HG02642 (cell line): ENCODE measurements at regions not wholly inside any gene's neighbourhood (a gene's known extent, or its start where the extent isn't known, plus 50 kb on each side); places are given as distances from the start of the nearest gene placed in this dataset.

Experiments
- ATAC-seq: cut with Tn5 transposase; IDR thresholded peaks from one replicate; pipeline ENCODE4 v1.9.1; 2021; ENCODE audit warnings: mild to moderate bottlenecking; ENCODE audit not compliant: unreplicated experiment, poor library complexity

DNA sequence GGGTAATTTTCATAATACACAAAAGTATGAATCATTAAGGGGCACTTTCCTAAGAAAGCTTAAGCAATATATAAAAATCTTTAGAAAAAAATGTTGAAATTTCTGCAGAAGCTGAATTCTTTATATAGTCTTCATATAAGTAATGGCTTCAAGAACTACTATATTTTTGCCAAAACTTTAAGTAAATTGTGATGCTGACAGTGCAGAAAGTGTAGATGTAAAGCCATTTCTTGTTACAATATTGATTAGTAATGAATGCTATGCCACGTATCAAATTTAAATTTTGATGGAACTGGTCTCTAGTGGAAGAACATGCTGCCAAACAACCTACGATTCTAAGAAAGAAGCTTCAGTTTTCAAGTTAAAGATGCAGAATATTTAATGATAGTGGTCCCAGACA lies 1210.0 kb downstream of the SLITRK1 start:
- no peak for ATAC-seq

GRCh38 chr13:82664183-82664582 lies 1218.1 kb downstream of the SLITRK1 start:
- no peak for ATAC-seq

DNA sequence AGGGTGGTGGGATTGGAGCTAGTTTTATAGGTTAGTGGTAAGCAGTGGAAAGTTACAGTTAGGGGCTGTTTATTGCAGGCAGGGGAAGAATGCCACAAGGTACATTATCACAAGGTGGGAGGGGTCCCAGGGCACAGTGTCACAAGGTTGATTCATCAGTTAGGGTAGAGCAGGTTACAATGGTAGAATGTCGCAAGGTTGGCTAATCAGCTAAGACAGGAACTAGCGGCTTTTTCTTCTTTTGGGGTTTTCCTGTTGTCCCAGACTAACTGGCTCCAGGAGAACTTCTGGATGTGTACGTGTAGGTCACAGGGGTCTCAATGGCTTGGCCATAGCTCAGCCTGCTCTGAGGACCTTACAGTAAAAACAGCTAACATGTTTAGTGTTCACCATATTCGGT lies 1221.1 kb downstream of the SLITRK1 start:
- no peak for ATAC-seq

GRCh38 chr13:82658811-82659210 lies 1223.5 kb downstream of the SLITRK1 start:
- no peak for ATAC-seq

DNA sequence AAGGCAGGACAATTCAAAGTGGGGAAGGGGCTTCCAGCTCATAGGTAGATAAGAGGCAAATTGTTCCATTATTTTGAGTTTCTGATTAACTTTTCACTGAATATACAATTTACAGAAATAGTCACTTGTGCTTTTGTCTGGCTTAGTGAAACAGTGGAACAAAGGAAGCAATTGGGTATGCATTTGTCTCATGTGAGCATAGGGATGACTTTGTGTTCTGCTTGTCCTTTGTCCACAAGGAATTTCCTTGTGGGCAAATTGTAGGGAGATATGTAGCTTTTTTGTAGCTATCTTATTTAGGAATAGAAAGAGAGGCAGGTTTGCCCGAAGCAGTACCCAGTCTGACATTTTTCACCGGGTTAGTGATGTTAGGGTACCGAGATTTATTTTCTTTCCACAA lies 1224.8 kb downstream of the SLITRK1 start:
- ATAC-seq = no peak

GRCh38 chr13:82654861-82655855 lies 1227.1 kb downstream of the SLITRK1 start:
- no peak for ATAC-seq

DNA sequence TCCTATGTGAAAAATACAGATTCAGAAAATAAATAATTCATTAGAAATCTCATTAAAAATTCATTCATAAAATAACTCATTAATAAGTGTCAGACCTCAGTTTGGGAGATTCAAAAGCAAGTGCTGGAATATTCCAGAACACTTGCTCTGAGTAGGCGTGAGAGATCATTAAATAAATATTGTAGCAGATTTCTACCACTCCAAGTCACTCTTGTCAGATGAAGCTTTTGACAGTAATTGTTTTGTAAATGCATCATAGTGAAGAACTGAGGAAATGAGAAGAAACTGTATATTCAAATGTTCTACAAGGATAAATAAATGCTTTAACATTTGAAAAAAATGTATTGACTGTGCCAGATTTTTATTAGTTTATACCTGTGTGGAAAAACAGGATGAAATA lies 1228.1 kb downstream of the SLITRK1 start:
- ATAC-seq = no peak

DNA sequence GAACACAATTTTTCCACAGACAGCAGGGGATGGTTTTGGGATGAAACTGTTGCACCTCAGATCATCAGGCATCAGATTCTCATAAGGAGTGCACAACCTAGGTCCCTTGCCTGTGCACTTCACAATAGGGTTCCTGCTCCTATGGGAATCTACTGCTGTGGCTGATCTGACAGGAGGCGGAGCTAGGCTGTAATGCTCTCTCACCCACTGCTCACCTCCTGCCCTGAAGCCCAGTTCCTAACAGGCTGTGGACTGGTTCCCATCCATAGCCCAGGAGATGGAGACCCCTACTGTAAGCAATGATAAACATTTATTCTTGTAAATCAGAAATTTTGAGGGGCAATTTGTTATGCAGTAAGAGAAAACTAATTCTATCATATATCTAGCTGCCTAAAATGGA lies 1234.7 kb downstream of the SLITRK1 start:
- ATAC-seq = no peak

DNA sequence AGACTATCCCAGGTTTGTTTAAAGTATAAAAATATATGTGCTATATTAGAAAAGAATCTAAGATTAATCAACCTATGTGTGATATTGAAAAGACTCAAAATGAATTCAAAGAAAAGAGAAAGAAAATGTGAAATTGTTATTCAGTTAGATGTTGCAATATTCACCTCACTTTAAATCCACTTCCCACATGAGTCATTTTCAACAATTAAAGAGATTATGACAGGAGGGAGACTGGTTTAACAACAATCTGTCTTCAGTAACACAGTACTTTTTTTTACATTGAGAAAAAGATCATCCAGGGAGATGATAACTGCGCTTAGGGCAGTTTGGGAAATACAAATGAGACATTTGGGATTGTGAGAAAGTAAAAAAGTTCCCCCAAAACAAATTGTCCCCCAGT lies 1246.2 kb downstream of the SLITRK1 start:
- ATAC-seq = no peak

- no peak for ATAC-seq
Observed at GRCh38 chr13:82634946-82635345, 1247.3 kb downstream of the SLITRK1 start.

DNA sequence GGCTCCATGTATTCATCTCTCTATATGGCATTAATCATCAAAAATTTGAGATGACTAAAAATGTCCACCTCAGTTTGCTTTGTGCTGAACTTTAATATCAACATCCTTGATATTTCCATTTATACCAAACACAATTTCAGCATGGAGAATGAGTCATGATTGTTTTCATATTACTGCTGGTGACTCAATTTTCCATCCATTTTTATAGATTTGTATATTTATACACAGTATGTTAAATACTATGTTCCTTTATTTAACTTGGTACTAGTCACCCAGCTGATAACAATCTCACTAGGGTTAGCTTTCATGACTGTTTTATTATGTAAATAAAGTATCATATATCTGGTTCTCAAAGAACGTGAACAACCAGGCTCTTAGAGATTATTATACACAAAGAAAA lies 1255.1 kb downstream of the SLITRK1 start:
- no peak for ATAC-seq

GRCh38 chr13:82625717-82626116 lies 1256.6 kb downstream of the SLITRK1 start:
- ATAC-seq = no peak

GRCh38 chr13:82615043-82615442 lies 1267.2 kb downstream of the SLITRK1 start:
- ATAC-seq = no peak

GRCh38 chr13:82614086-82614485 lies 1268.2 kb downstream of the SLITRK1 start:
- ATAC-seq = no peak

GRCh38 chr13:82606008-82606407 lies 1276.3 kb downstream of the SLITRK1 start:
- no peak for ATAC-seq

DNA sequence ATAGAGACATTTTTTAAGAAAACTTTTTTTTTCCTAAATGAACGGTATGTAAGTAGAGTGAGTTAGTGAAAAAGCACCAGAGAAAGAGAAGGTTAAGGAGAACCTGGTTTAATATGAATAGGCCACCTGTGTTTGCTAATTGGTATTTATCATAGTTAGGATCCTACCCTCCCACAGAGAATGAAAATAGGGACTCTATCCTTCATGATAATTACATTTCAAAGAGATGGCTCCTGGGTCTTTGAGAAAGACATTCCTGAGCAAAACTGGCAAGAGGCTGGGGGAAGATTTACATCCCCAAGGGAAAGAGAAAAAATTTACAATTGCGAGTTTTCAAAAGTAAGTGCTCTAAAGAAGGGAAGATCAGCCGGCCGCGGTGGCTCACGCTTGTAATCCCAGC lies 1284.5 kb downstream of the SLITRK1 start:
- no peak for ATAC-seq

DNA sequence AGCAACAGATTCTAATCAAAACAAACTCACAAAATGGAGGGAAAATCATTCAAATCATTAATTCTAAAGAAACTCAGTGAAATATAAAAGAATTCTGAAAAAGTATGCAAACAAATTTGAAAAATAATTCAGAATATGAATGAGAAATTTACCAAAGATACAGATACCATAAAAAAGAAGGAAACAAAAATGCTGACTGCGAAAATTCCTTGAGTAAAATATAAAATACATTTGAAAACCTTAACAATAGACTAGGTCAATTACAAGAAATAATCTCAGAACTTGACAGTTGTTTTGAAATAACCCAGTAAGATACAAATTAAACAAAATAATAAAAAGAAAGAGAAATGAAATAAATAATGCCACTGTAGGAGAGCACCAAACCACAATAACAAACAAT lies 1289.0 kb downstream of the SLITRK1 start:
- no peak for ATAC-seq

DNA sequence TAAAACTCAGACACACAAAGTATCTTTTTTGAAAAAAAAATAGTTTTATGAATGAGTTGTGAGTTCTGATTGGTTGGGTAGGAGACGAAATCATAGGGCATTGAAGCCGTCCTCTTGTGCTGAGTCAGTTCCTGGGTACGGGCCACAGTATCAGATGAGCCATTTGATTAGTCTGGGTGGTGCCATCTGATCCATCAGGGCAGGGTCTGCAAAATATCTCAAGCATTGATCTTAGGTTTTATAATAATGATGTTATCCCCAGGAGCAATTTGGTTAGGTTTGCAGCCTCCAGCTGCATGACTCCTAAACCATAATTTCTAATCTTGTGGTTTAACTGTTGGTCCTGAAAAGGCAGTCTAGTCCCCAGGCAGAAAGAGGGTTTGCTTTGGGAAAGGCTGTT lies 1310.6 kb downstream of the SLITRK1 start:
- no peak for ATAC-seq

DNA sequence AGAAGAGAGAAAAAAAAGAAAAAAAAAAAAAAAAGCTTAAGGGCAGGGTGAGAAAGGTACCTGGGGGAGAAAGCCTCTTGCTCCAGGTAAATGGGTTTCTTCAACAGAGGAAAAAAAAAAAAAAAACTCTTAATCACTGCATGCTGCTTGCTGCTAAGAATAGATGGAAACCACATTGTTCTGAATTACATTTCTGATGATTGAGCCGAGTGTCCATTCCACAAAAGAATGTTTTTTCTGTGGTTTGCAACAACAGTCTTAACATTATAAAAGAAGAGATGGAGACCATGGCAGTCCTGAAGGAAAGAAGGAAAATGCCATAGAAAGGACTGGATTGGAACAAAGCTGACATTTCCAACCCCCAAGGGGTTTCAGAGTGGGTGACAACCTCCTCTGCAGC lies 1312.7 kb downstream of the SLITRK1 start:
- ATAC-seq = no peak

GRCh38 chr13:82566864-82567263 lies 1315.4 kb downstream of the SLITRK1 start:
- no peak for ATAC-seq

DNA sequence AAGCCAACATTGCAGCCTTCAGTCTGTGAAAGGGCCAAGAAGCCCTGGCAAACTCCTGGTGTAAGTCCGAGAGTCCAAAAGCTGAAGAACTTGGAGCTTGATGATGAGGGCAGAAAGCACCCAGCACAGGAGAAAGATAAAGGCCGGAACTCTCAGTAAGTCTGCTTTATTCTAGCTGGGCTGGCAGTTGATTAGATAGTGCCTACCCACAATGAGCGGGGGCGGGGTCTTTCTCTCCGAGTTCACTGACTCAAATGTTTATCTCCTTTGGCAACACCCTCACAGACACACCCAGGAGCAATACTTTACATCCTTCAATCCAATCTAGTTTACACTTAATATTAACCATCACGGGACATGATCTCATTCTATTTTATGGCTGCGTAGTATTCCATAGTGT lies 1317.1 kb downstream of the SLITRK1 start:
- ATAC-seq = no peak

- no peak for ATAC-seq
Observed at GRCh38 chr13:82560889-82561288, 1321.4 kb downstream of the SLITRK1 start.
